Keratinocyte (primary cell): ENCODE measurements at regions not wholly inside any gene's neighbourhood (a gene's known extent, or its start where the extent isn't known, plus 50 kb on each side); places are given as distances from the start of the nearest gene placed in this dataset.

Experiments
- DNase-seq: peaks from one replicate; pipeline ENCODE4 v3.0.0-alpha.2; 2011; ENCODE audit warnings: low read depth, missing footprints, low spot score
- FAIRE-seq: peaks from 2 replicates; lab custom pipeline; 2011; peaks lifted over from hg19 to GRCh38; lab: Jason Lieb, UNC
- H2AFZ ChIP-seq: 2 replicates; pipeline ENCODE4 v1.6.0; 2012; ENCODE audit warnings: low read length, control low read depth, inconsistent platforms; ENCODE audit not compliant: control insufficient read depth
- H3K27ac ChIP-seq: 2 replicates; pipeline ENCODE4 v1.5.1; 2011; ENCODE audit warnings: low read length; ENCODE audit not compliant: control insufficient read depth, insufficient read depth
- H3K27me3 ChIP-seq: 3 replicates; pipeline ENCODE4 v1.6.0; 2011; ENCODE audit warnings: low read length; ENCODE audit not compliant: control insufficient read depth, insufficient read depth; ENCODE audit errors: extremely low read depth
- H3K36me3 ChIP-seq, 2 experiments: 2 replicates in 1 of 2; 3 replicates in 1 of 2; pipeline ENCODE4 v1.5.1; 2011; ENCODE audit warnings: low read length in 2 of 2, mild to moderate bottlenecking in 1 of 2; ENCODE audit not compliant: control insufficient read depth in 2 of 2, insufficient read depth in 2 of 2; ENCODE audit errors: extremely low read depth in 1 of 2
- H3K4me1 ChIP-seq: 3 replicates; pipeline ENCODE4 v1.5.1; 2011; ENCODE audit warnings: low read length; ENCODE audit not compliant: control insufficient read depth, insufficient read depth; ENCODE audit errors: extremely low read depth
- H3K4me2 ChIP-seq: 3 replicates; pipeline ENCODE4 v1.6.0; 2011; ENCODE audit warnings: low read depth, low read length; ENCODE audit not compliant: control insufficient read depth, insufficient read depth; ENCODE audit errors: extremely low read depth
- H3K4me3 ChIP-seq, 3 experiments: fragments of 200-600 bp in 1 of 3; sonication (generic) in 1 of 3; 2 replicates in 2 of 3; 3 replicates in 1 of 3; pipeline ENCODE4 v1.5.1; 2011 to 2016; ENCODE audit warnings: low read length in 3 of 3, mild to moderate bottlenecking in 3 of 3, control low read depth in 2 of 3, inconsistent platforms in 1 of 3, low read depth in 1 of 3, mixed read lengths in 1 of 3, mixed run types in 1 of 3, moderate library complexity in 1 of 3; ENCODE audit not compliant: control insufficient read depth in 2 of 3, insufficient read depth in 2 of 3; ENCODE audit errors: extremely low read depth in 1 of 3
- H3K79me2 ChIP-seq: 2 replicates; pipeline ENCODE4 v1.6.0; 2012; ENCODE audit warnings: low read length; ENCODE audit not compliant: control insufficient read depth, insufficient read depth
- H3K9ac ChIP-seq: 3 replicates; pipeline ENCODE4 v1.6.0; 2011; ENCODE audit warnings: low read length; ENCODE audit not compliant: control insufficient read depth, insufficient read depth; ENCODE audit errors: extremely low read depth
- H3K9me1 ChIP-seq: 3 replicates; pipeline ENCODE4 v1.6.0; 2011; ENCODE audit warnings: low read length; ENCODE audit not compliant: control insufficient read depth, insufficient read depth; ENCODE audit errors: extremely low read depth
- H3K9me3 ChIP-seq: 2 replicates; pipeline ENCODE4 v1.5.1; 2012; ENCODE audit warnings: low read depth, low read length; ENCODE audit not compliant: control insufficient read depth
- H4K20me1 ChIP-seq: 3 replicates; pipeline ENCODE4 v1.6.0; 2011; ENCODE audit warnings: low read length; ENCODE audit not compliant: control insufficient read depth, insufficient read depth; ENCODE audit errors: extremely low read depth
- EZH2 ChIP-seq: IDR thresholded peaks from one replicate; pipeline ENCODE4 v1.6.1; 2012; ENCODE audit warnings: inconsistent platforms, mild to moderate bottlenecking, low read length, moderate library complexity
- dilution Hi-C: fragments of 300-500 bp; cut with MboI; formaldehyde crosslinking; loops from one replicate; pipeline ENCODE4 v1.7.0; 2020; ENCODE audit warnings: low sequenced_read_pairs; ENCODE audit not compliant: extremely low pct_ligation_motif_present
- TF ChIP-seq, protein P1 (sequence below), 3 experiments: IDR thresholded peaks in 1 of 3; conservative IDR thresholded peaks in 1 of 3; optimal IDR thresholded peaks in 1 of 3; 2 replicates in 2 of 3; 3 replicates in 1 of 3; pipeline versions ENCODE3 to v1.5.1; 2011; ENCODE audit warnings: low read length in 3 of 3, mild to moderate bottlenecking in 3 of 3, moderate library complexity in 2 of 3, control low read depth in 1 of 3, inconsistent platforms in 1 of 3; ENCODE audit not compliant: insufficient read depth in 2 of 3; ENCODE audit errors: extremely low read depth in 1 of 3

DNA sequence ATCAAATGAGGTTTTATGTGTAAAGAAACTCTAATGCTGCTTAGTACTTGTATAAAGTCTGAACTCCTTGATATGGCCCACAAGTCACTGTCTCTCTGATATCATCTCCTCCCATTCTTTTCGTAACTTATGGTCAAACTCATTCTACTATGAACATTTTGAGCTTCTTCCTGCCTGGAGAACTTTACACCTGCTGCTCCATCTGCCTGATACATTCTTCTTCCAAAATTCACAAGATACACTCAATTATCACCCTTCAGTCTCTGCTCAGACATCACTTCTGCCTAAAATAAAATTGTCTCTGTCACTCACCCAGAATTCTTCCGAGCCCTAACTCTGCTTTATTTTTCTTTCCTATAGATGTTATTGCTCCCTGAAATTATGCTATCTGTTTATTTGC lies 192.8 kb upstream of the LYPLAL1 start:
- DNase-seq: no peak
- no peaks in the 10 kb centered on the region for H3K9me1 ChIP-seq
- H4K20me1 ChIP-seq: no peaks in the 10 kb centered on the region
- FAIRE-seq: no peak
- no peak overlapping the region for H2AFZ ChIP-seq
- no peaks in the 10 kb centered on the region for H3K9me3 ChIP-seq
- TF ChIP-seq EZH2: no peak
- TF ChIP-seq, protein P1, sequence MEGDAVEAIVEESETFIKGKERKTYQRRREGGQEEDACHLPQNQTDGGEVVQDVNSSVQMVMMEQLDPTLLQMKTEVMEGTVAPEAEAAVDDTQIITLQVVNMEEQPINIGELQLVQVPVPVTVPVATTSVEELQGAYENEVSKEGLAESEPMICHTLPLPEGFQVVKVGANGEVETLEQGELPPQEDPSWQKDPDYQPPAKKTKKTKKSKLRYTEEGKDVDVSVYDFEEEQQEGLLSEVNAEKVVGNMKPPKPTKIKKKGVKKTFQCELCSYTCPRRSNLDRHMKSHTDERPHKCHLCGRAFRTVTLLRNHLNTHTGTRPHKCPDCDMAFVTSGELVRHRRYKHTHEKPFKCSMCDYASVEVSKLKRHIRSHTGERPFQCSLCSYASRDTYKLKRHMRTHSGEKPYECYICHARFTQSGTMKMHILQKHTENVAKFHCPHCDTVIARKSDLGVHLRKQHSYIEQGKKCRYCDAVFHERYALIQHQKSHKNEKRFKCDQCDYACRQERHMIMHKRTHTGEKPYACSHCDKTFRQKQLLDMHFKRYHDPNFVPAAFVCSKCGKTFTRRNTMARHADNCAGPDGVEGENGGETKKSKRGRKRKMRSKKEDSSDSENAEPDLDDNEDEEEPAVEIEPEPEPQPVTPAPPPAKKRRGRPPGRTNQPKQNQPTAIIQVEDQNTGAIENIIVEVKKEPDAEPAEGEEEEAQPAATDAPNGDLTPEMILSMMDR (optimal IDR thresholded peaks at IDR 0.05 in 1 of 3, IDR thresholded peaks at IDR 0.05 in 1 of 3, conservative IDR thresholded peaks at IDR 0.05 in 1 of 3; ENCODE audit: extremely low read depth in 1 of 3, insufficient read depth in 2 of 3, low read length in 3 of 3): no peak
- H3K9ac ChIP-seq: no peak overlapping the region
- no peaks in the 10 kb centered on the region for H3K4me1 ChIP-seq
- no peaks in the 10 kb centered on the region for H3K36me3 ChIP-seq
- dilution Hi-C loops: no loop called here
- H3K27me3 ChIP-seq: no peaks in the 10 kb centered on the region
- no peak overlapping the region for H3K27ac ChIP-seq
- no peak overlapping the region for H3K4me3 ChIP-seq
- H3K79me2 ChIP-seq: no peaks in the 10 kb centered on the region
- no peak overlapping the region for H3K4me2 ChIP-seq

DNA sequence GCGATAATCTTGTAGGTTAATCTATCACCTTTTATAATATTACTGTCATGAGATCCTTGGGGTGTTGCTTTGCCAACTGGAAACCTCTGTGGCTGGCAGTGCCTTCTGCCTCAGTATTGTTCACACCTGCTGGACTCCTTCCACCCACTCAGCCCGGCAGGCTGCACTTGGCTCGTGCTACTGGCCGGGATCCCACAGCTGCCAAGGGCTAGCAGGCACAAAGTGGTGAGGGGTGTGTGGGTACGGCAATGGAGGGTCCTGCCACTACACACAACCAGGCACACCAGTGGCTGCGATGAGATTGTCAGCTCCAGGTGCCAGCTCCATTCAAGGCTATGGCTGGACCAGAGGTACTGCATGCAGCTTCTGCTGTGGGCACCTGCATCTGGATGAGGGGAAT lies 191.2 kb upstream of the LYPLAL1 start:
- dilution Hi-C loops: no loop called here
- FAIRE-seq (no peak), DNase-seq (no peak)
- H3K9ac ChIP-seq: no peak overlapping the region
- no peak overlapping the region for H3K4me2 ChIP-seq
- no peaks in the 10 kb centered on the region for H3K4me1 ChIP-seq
- H3K9me3 ChIP-seq: no peaks in the 10 kb centered on the region
- no peaks in the 10 kb centered on the region for H3K27me3 ChIP-seq
- H3K79me2 ChIP-seq: no peaks in the 10 kb centered on the region
- no peaks in the 10 kb centered on the region for H4K20me1 ChIP-seq
- H3K9me1 ChIP-seq: no peaks in the 10 kb centered on the region
- no peak overlapping the region for H2AFZ ChIP-seq
- no peaks in the 10 kb centered on the region for H3K36me3 ChIP-seq
- no peak overlapping the region for H3K27ac ChIP-seq
- TF ChIP-seq EZH2: no peak
- TF ChIP-seq, protein P1 (optimal IDR thresholded peaks at IDR 0.05 in 1 of 3, IDR thresholded peaks at IDR 0.05 in 1 of 3, conservative IDR thresholded peaks at IDR 0.05 in 1 of 3; ENCODE audit: extremely low read depth in 1 of 3, insufficient read depth in 2 of 3, low read length in 3 of 3): no peak
- H3K4me3 ChIP-seq: no peak overlapping the region
